ENCODE measurements at regions not wholly inside any gene's neighbourhood (a gene's known extent, or its start where the extent isn't known, plus 50 kb on each side); places are given as distances from the start of the nearest gene placed in this dataset.

DNA sequence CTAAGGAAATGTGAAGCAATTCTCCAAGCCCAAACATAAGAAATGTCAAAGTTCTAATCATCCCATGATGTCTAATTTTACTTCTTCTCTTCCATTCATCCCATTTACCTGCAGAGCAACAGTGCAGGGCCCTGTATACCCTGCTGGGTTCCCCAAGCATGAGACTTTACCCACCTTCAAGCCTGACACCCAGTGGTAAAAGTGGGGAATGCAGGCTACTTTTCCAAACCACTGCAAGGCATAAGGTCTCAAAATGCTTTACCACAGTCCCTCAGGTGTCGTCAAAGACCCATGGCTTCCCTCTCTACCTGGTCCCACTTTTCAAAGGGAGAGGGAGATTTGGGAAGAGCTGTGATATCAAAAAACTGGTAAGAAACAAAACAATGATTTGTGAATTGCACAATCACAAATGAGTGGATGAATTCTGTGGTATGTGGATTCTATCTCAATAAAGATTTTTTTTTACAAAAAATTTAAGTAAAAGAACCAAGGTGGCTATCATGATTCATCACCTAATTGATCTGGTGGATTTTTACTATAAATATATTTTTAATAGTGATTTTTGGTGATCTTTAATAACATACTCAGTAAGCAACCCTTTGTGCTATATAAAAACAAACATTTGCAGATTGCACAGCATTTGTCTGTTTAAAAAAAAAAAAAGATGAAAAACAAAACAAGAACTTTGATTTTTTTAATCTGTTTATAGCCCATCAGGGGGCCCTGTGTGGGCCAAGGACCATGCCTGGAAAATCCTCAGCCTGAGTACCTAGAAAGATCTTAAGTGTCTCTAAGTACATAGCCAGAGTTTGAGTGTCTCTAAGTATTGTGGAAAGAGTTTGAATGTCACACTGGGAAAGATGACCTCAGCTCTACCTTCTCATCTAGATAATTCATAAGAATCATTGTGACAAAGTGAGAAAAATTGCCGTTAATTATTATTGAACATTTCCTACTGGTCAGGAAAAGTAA is 73.1 kb upstream of the GJB5 start:
- no peak for TF ChIP-seq EZH2 (IDR thresholded peaks at IDR 0.05; ENCODE audit: low read length, unreplicated experiment)
- TF ChIP-seq, protein P1, sequence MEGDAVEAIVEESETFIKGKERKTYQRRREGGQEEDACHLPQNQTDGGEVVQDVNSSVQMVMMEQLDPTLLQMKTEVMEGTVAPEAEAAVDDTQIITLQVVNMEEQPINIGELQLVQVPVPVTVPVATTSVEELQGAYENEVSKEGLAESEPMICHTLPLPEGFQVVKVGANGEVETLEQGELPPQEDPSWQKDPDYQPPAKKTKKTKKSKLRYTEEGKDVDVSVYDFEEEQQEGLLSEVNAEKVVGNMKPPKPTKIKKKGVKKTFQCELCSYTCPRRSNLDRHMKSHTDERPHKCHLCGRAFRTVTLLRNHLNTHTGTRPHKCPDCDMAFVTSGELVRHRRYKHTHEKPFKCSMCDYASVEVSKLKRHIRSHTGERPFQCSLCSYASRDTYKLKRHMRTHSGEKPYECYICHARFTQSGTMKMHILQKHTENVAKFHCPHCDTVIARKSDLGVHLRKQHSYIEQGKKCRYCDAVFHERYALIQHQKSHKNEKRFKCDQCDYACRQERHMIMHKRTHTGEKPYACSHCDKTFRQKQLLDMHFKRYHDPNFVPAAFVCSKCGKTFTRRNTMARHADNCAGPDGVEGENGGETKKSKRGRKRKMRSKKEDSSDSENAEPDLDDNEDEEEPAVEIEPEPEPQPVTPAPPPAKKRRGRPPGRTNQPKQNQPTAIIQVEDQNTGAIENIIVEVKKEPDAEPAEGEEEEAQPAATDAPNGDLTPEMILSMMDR (conservative IDR thresholded peaks at IDR 0.05; ENCODE audit: low read depth, low read length) = peak; percentile 76
- no peak for TF ChIP-seq EZH2phosphoT487 (IDR thresholded peaks at IDR 0.05; ENCODE audit: borderline replicate concordance, low read length)
